Prostate gland (tissue), 2 donors: ENCODE measurements at regions not wholly inside any gene's neighbourhood (a gene's known extent, or its start where the extent isn't known, plus 50 kb on each side); places are given as distances from the start of the nearest gene placed in this dataset.

Experiments
- DNase-seq: peaks from one replicate; pipeline ENCODE4 v3.0.0-alpha.2; 2019; ENCODE audit warnings: low spot score
- H3K27ac ChIP-seq, 2 donors: fragments of 200-600 bp; sonication (generic); 2 replicates each; pipeline ENCODE4 v1.5.1; 2017 to 2019
- H3K27me3 ChIP-seq: fragments of 200-600 bp; sonication (generic); replicated peaks from 2 replicates; pipeline ENCODE4 v1.5.1; 2019; ENCODE audit not compliant: insufficient read depth
- H3K36me3 ChIP-seq, 2 donors: fragments of 200-600 bp; sonication (generic); 1 replicate in 1 of 2; 2 replicates in 1 of 2; pipeline versions ENCODE4 v1.5.1 to v1.8.1; 2017 to 2019
- H3K4me1 ChIP-seq: fragments of 200-600 bp; sonication (generic); replicated peaks from 2 replicates; pipeline ENCODE4 v1.5.1; 2019
- H3K4me3 ChIP-seq, 2 donors: fragments of 200-600 bp; sonication (generic); 2 replicates each; pipeline ENCODE4 v1.5.1; 2017 to 2019
- H3K9me3 ChIP-seq: fragments of 200-600 bp; sonication (generic); 2 replicates; pipeline ENCODE4 v1.5.1; 2017
- CTCF ChIP-seq, 4 experiments: fragments of 200-600 bp in 2 of 4; fragments of 450-650 bp in 2 of 4; sonication (generic) in 2 of 4; IDR thresholded peaks; 1 replicate in 3 of 4; 2 replicates in 1 of 4; pipeline ENCODE4 v1.5.1; 2016 to 2019; ENCODE audit warnings: antibody characterized with exemption in 4 of 4, mild to moderate bottlenecking in 2 of 4, moderate library complexity in 2 of 4
- POLR2A ChIP-seq: fragments of 450-650 bp; IDR thresholded peaks from one replicate; pipeline ENCODE4 v1.6.1; 2016; ENCODE audit warnings: antibody characterized with exemption, mild to moderate bottlenecking
- POLR2AphosphoS5 ChIP-seq: sonication (generic); formaldehyde crosslinking; IDR thresholded peaks from one replicate; pipeline ENCODE4 v1.6.1; 2017; ENCODE audit warnings: antibody characterized with exemption
- WGBS: methylation state at CpG from one replicate; pipeline ENCODE4 v1.1.5; 2018; 5-methylcytosine and 5-hydroxymethylcytosine counted together
- intact Hi-C: fragments of 100-400 bp; cut with DNase I; formaldehyde crosslinking; loops from one replicate; pipeline ENCODE4 v1.14.2; 2022

- Histone ChIP-seq H3K4me1 (no peaks in the 10 kb centered on the region), H3K9me3 (no peaks in the 10 kb centered on the region), H3K4me3 (no peak overlapping the region), H3K27ac (no peak overlapping the region), H3K36me3 (no peaks in the 10 kb centered on the region), H3K27me3 (no peaks in the 10 kb centered on the region)
- WGBS: 86% methylated on average over 1 of the region's 1 CpG
- intact Hi-C loops: no loop called here
- no peak for DNase-seq
- no peak for TF ChIP-seq POLR2A
- TF ChIP-seq CTCF (IDR thresholded peaks at IDR 0.05): no peak
- no peak for TF ChIP-seq POLR2AphosphoS5
Observed at GRCh38 chr4:59629348-59629747, 1570.8 kb upstream of the ADGRL3 start.

DNA sequence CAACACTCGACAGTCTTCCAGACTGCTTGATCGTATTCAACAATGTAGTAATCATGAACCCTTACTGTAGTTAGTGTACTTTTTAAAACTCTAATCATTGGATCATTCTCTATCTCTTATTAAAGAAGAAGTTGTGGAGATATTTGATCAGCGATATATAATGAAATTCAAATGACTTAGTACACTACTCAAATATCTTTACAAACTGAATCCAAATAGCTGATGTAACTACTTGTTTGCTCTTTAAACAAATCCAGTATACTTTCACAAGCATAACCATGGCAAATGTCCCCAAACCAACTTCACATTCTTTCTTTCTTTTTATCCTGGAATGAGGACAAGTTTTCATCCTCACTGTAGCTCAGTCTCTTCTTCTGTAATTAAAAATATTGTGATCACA is 1569.9 kb upstream of the ADGRL3 start:
- no peak for TF ChIP-seq POLR2A
- TF ChIP-seq CTCF (IDR thresholded peaks at IDR 0.05): no peak
- no peak for TF ChIP-seq POLR2AphosphoS5
- no peaks in the 10 kb centered on the region for H3K4me1 ChIP-seq
- WGBS: 57% methylated on average over 3 of the region's 3 CpGs

DNA sequence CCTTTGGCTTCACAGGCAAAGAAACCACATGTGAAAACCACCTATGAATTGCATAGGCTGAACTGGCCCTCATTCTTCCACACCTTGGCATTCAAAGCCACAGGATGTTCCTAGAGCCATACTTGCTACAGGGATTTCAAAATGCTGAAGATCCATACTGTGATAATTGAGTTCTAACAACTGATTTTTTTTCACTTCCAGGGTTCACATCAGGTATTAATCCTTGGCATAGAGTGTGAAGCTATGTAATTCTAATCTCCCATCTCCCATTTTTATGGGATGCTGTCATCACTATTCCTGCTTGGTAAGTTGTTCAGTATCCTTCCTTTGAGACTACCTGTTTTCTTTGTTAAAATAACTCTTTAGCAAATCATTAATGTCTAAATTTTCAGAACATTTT is 1569.2 kb upstream of the ADGRL3 start:
- TF ChIP-seq POLR2AphosphoS5: no peak
- TF ChIP-seq CTCF (IDR thresholded peaks at IDR 0.05): no peak
- TF ChIP-seq POLR2A: no peak
- Histone ChIP-seq H3K27ac (no peak overlapping the region), H3K4me1 (no peaks in the 10 kb centered on the region), H3K36me3 (no peaks in the 10 kb centered on the region), H3K27me3 (no peaks in the 10 kb centered on the region), H3K4me3 (no peak overlapping the region), H3K9me3 (no peaks in the 10 kb centered on the region)
- intact Hi-C loops: no loop called here
- DNase-seq: no peak

More for the DNA sequence above, 1569.9 kb upstream of the ADGRL3 start:
- no peaks in the 10 kb centered on the region for H3K9me3 ChIP-seq
- H3K27me3 ChIP-seq: no peaks in the 10 kb centered on the region
- no peak overlapping the region for H3K4me3 ChIP-seq
- intact Hi-C loops: no loop called here
- H3K27ac ChIP-seq: no peak overlapping the region
- no peaks in the 10 kb centered on the region for H3K36me3 ChIP-seq
- no peak for DNase-seq

DNA sequence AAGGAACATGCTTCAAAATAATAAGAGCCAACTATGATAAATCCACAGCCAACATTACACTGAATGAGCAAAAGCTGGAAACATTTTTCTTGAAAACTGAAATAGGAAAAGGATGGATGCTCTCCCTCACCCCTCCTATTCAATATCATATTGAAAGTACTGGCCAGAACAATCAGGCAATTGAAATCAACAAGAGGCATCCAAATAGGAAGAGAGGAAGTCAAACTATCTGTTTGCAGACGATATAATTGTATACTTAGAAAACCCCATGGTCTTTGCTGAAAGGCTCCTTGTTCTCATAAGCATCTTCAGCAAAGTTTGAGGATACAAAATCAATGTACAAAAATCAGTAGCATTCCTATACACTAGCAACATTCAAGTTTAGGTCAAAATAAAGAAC is 1562.5 kb upstream of the ADGRL3 start:
- intact Hi-C loops: no loop called here
- no peak for DNase-seq
- TF ChIP-seq CTCF (IDR thresholded peaks at IDR 0.05) (no peak), POLR2A (no peak), POLR2AphosphoS5 (no peak)
- Histone ChIP-seq H3K27ac (no peak overlapping the region), H3K4me1 (no peaks in the 10 kb centered on the region), H3K9me3 (no peaks in the 10 kb centered on the region), H3K36me3 (no peaks in the 10 kb centered on the region), H3K27me3 (no peaks in the 10 kb centered on the region), H3K4me3 (no peak overlapping the region)
- WGBS: 86% methylated on average over 1 of the region's 1 CpG

GRCh38 chr4:59643682-59644081 is 1556.4 kb upstream of the ADGRL3 start:
- WGBS: 89% methylated on average over 1 of the region's 1 CpG
- no peak overlapping the region for H3K27ac ChIP-seq
- intact Hi-C loops: no loop called here
- no peak overlapping the region for H3K4me3 ChIP-seq
- no peaks in the 10 kb centered on the region for H3K27me3 ChIP-seq
- no peak for DNase-seq
- no peaks in the 10 kb centered on the region for H3K4me1 ChIP-seq
- no peaks in the 10 kb centered on the region for H3K36me3 ChIP-seq
- TF ChIP-seq CTCF (IDR thresholded peaks at IDR 0.05) (no peak), POLR2A (no peak), POLR2AphosphoS5 (no peak)
- no peaks in the 10 kb centered on the region for H3K9me3 ChIP-seq
